Fibroblast of lung (primary cell): ENCODE measurements at regions not wholly inside any gene's neighbourhood (a gene's known extent, or its start where the extent isn't known, plus 50 kb on each side); places are given as distances from the start of the nearest gene placed in this dataset.
A peak's percentile ranks its signal among the peaks of the same experiment; 100 is the strongest.

Experiments
- DNase-seq, 2 donors: peaks; one replicate each; pipeline versions ENCODE4 v3.0.0 to v3.0.0-alpha.2; 2010; ENCODE audit warnings: low read depth in 2 of 2
- H2AFZ ChIP-seq: 2 replicates; pipeline ENCODE4 v1.5.1; 2012; ENCODE audit warnings: low read length, control low read depth, inconsistent platforms
- H3K27ac ChIP-seq: 2 replicates; pipeline ENCODE4 v1.5.1; 2011; ENCODE audit warnings: low read length, control low read depth; ENCODE audit not compliant: insufficient read depth
- H3K27me3 ChIP-seq: 2 replicates; pipeline ENCODE4 v1.5.1; 2011; ENCODE audit warnings: mild to moderate bottlenecking, low read length; ENCODE audit not compliant: control insufficient read depth, insufficient read depth
- H3K36me3 ChIP-seq: 2 replicates; pipeline ENCODE4 v1.5.1; 2011; ENCODE audit warnings: low read length; ENCODE audit not compliant: control insufficient read depth, insufficient read depth
- H3K4me1 ChIP-seq: 2 replicates; pipeline ENCODE4 v1.5.1; 2011; ENCODE audit warnings: low read length; ENCODE audit not compliant: control insufficient read depth, insufficient read depth; ENCODE audit errors: extremely low read depth
- H3K4me2 ChIP-seq: 2 replicates; pipeline ENCODE4 v1.5.1; 2011; ENCODE audit warnings: low read length, control low read depth; ENCODE audit not compliant: insufficient read depth; ENCODE audit errors: extremely low read depth
- H3K4me3 ChIP-seq, 4 experiments: fragments of 200-600 bp in 1 of 4; sonication (generic) in 1 of 4; replicated peaks in 1 of 4; 2 replicates each; pipeline ENCODE4 v1.5.1; 2011 to 2016; ENCODE audit warnings: low read length in 4 of 4, low read depth in 3 of 4, mild to moderate bottlenecking in 3 of 4, control low read depth in 2 of 4, inconsistent platforms in 1 of 4, mixed read lengths in 1 of 4; ENCODE audit not compliant: insufficient read depth in 1 of 4; ENCODE audit errors: control extremely low read depth in 1 of 4
- H3K79me2 ChIP-seq: 2 replicates; pipeline ENCODE4 v1.5.1; 2012; ENCODE audit warnings: mild to moderate bottlenecking, low read length, inconsistent platforms; ENCODE audit not compliant: control insufficient read depth, insufficient read depth
- H3K9ac ChIP-seq: 2 replicates; pipeline ENCODE4 v1.5.1; 2011; ENCODE audit warnings: mild to moderate bottlenecking, low read length, control low read depth; ENCODE audit not compliant: insufficient read depth
- H3K9me3 ChIP-seq: 2 replicates; pipeline ENCODE4 v1.5.1; 2012; ENCODE audit warnings: low read depth, low read length; ENCODE audit not compliant: control insufficient read depth, insufficient read depth
- H4K20me1 ChIP-seq: 2 replicates; pipeline ENCODE4 v1.5.1; 2011; ENCODE audit warnings: low read length; ENCODE audit not compliant: control insufficient read depth, insufficient read depth; ENCODE audit errors: extremely low read depth
- CTCF ChIP-seq, 2 donors: IDR thresholded peaks in 1 of 2; conservative IDR thresholded peaks in 1 of 2; 1 replicate in 1 of 2; 2 replicates in 1 of 2; pipeline ENCODE4 v1.5.1; 2011 to 2012; ENCODE audit warnings: low read length in 2 of 2, control low read depth in 1 of 2, inconsistent platforms in 1 of 2, low read depth in 1 of 2, mild to moderate bottlenecking in 1 of 2
- EZH2 ChIP-seq: IDR thresholded peaks from 2 replicates; pipeline ENCODE4 v1.5.1; 2012; ENCODE audit warnings: low read length, control low read depth, mild to moderate bottlenecking; ENCODE audit errors: missing control alignments

GRCh38 chr5:167283691-167284090 lies 1007.8 kb upstream of the WWC1 start:
- no peaks in the 10 kb centered on the region for H3K36me3 ChIP-seq
- H3K4me3 ChIP-seq = no peak overlapping the region
- H3K4me1 ChIP-seq = peaks cover 2% of the 10 kb centered on the region
- no peaks in the 10 kb centered on the region for H3K9me3 ChIP-seq
- H3K79me2 ChIP-seq = no peaks in the 10 kb centered on the region
- no peaks in the 10 kb centered on the region for H4K20me1 ChIP-seq
- no peak for DNase-seq
- no peaks in the 10 kb centered on the region for H3K27me3 ChIP-seq
- no peak overlapping the region for H3K4me2 ChIP-seq
- no peak overlapping the region for H3K9ac ChIP-seq
- H3K27ac ChIP-seq = no peak overlapping the region
- TF ChIP-seq EZH2 (no peak), CTCF (conservative IDR thresholded peaks at IDR 0.05 in 1 of 2, IDR thresholded peaks at IDR 0.05 in 1 of 2; ENCODE audit: low read depth in 1 of 2, low read length in 2 of 2) (no peak)
- H2AFZ ChIP-seq = no peak overlapping the region

- DNase-seq = peak; percentile 60 to 64
- no peaks in the 10 kb centered on the region for H3K9me3 ChIP-seq
- no peaks in the 10 kb centered on the region for H3K79me2 ChIP-seq
- no peak overlapping the region for H3K4me2 ChIP-seq
- no peaks in the 10 kb centered on the region for H4K20me1 ChIP-seq
- no peak overlapping the region for H2AFZ ChIP-seq
- no peak for TF ChIP-seq EZH2
- no peak for TF ChIP-seq CTCF (conservative IDR thresholded peaks at IDR 0.05 in 1 of 2, IDR thresholded peaks at IDR 0.05 in 1 of 2; ENCODE audit: low read depth in 1 of 2, low read length in 2 of 2)
- H3K36me3 ChIP-seq = no peaks in the 10 kb centered on the region
- no peak overlapping the region for H3K9ac ChIP-seq
- no peaks in the 10 kb centered on the region for H3K27me3 ChIP-seq
- H3K4me1 ChIP-seq = peaks cover 2% of the 10 kb centered on the region
- no peak overlapping the region for H3K4me3 ChIP-seq
- H3K27ac ChIP-seq = no peak overlapping the region
These were observed 1007.1 kb upstream of the WWC1 start for GRCh38 chr5:167284222-167284890.

GRCh38 chr5:167285591-167285990 lies 1005.9 kb upstream of the WWC1 start:
- peak in 1 of 2 donors; percentile 30 for DNase-seq
- Histone ChIP-seq H3K9ac (no peak overlapping the region), H3K9me3 (no peaks in the 10 kb centered on the region), H3K27me3 (no peaks in the 10 kb centered on the region), H3K79me2 (no peaks in the 10 kb centered on the region), H3K4me2 (no peak overlapping the region), H4K20me1 (no peaks in the 10 kb centered on the region), H3K36me3 (no peaks in the 10 kb centered on the region), H3K4me3 (no peak overlapping the region), H2AFZ (no peak overlapping the region), H3K4me1 (peaks cover 2% of the 10 kb centered on the region), H3K27ac (no peak overlapping the region)
- TF ChIP-seq CTCF (conservative IDR thresholded peaks at IDR 0.05 in 1 of 2, IDR thresholded peaks at IDR 0.05 in 1 of 2; ENCODE audit: low read depth in 1 of 2, low read length in 2 of 2) (no peak), EZH2 (no peak)
